H9 (cell line): ENCODE measurements at regions not wholly inside any gene's neighbourhood (a gene's known extent, or its start where the extent isn't known, plus 50 kb on each side); places are given as distances from the start of the nearest gene placed in this dataset.
A peak's percentile ranks its signal among the peaks of the same experiment; 100 is the strongest.

ENCODE experiments used
- DNase-seq: peaks from one replicate; pipeline ENCODE4 v3.0.0-alpha.2; 2017
- H2AFZ ChIP-seq: one replicate; pipeline ENCODE4 v1.6.1; 2013; ENCODE audit warnings: mild to moderate bottlenecking, low read length, control low read depth, moderate library complexity
- H2AK5ac ChIP-seq: 2 replicates; pipeline ENCODE4 v1.6.1; 2013; ENCODE audit warnings: low read length, control low read depth, mixed read lengths; ENCODE audit not compliant: insufficient read length
- H2BK120ac ChIP-seq: one replicate; pipeline ENCODE4 v1.6.1; 2013; ENCODE audit warnings: low read depth, mild to moderate bottlenecking, low read length, control low read depth, inconsistent platforms; ENCODE audit not compliant: poor library complexity, severe bottlenecking
- H2BK12ac ChIP-seq: 2 replicates; pipeline ENCODE4 v1.6.1; 2013; ENCODE audit warnings: low read length, control low read depth, mixed read lengths, low read depth; ENCODE audit not compliant: insufficient read length
- H2BK15ac ChIP-seq: 2 replicates; pipeline ENCODE4 v1.6.1; 2013; ENCODE audit warnings: low read depth, low read length, control low read depth
- H2BK20ac ChIP-seq: one replicate; pipeline ENCODE4 v1.6.1; 2013; ENCODE audit warnings: low read depth, mild to moderate bottlenecking, low read length, control low read depth, inconsistent platforms; ENCODE audit not compliant: poor library complexity, severe bottlenecking
- H2BK5ac ChIP-seq: 2 replicates; pipeline ENCODE4 v1.6.1; 2013; ENCODE audit warnings: low read length, control low read depth, mixed read lengths; ENCODE audit not compliant: insufficient read length
- H3K14ac ChIP-seq: 2 replicates; pipeline ENCODE4 v1.6.1; 2013; ENCODE audit warnings: low read length, control low read depth; ENCODE audit not compliant: insufficient read depth
- H3K18ac ChIP-seq: 2 replicates; pipeline ENCODE4 v1.6.1; 2013; ENCODE audit warnings: low read depth, mild to moderate bottlenecking, mixed read lengths, low read length, control low read depth; ENCODE audit not compliant: insufficient read length
- H3K23ac ChIP-seq: 2 replicates; pipeline ENCODE4 v1.6.1; 2013; ENCODE audit warnings: low read length, control low read depth, mixed read lengths, low read depth; ENCODE audit not compliant: insufficient read length
- H3K23me2 ChIP-seq: 2 replicates; pipeline ENCODE4 v1.6.1; 2013; ENCODE audit warnings: low read depth, mild to moderate bottlenecking, mixed read lengths, low read length, control low read depth; ENCODE audit not compliant: insufficient read length, poor library complexity, severe bottlenecking
- H3K27ac ChIP-seq: 2 replicates; pipeline ENCODE4 v1.5.1; 2013; ENCODE audit warnings: low read length, control low read depth, mixed read lengths, low read depth; ENCODE audit not compliant: insufficient read length
- H3K27me3 ChIP-seq: 2 replicates; pipeline ENCODE4 v1.6.1; 2013; ENCODE audit warnings: low read length, control low read depth, inconsistent platforms; ENCODE audit not compliant: insufficient read depth
- H3K4ac ChIP-seq: 2 replicates; pipeline ENCODE4 v1.6.1; 2013; ENCODE audit warnings: low read depth, mild to moderate bottlenecking, control low read depth, inconsistent platforms, low read length, moderate library complexity
- H3K4me1 ChIP-seq: 2 replicates; pipeline ENCODE4 v1.6.1; 2013; ENCODE audit warnings: low read length, control low read depth, inconsistent platforms; ENCODE audit not compliant: insufficient read depth
- H3K4me2 ChIP-seq: 2 replicates; pipeline ENCODE4 v1.6.1; 2013; ENCODE audit warnings: low read length, control low read depth, mixed read lengths; ENCODE audit not compliant: insufficient read length, insufficient read depth
- H3K56ac ChIP-seq: 2 replicates; pipeline ENCODE4 v1.6.1; 2013; ENCODE audit warnings: low read depth, mild to moderate bottlenecking, mixed read lengths, low read length, control low read depth; ENCODE audit not compliant: insufficient read length
- H3K79me1 ChIP-seq: 2 replicates; pipeline ENCODE4 v1.6.1; 2013; ENCODE audit warnings: low read depth, mild to moderate bottlenecking, moderate library complexity, low read length, control low read depth, inconsistent platforms; ENCODE audit not compliant: insufficient read depth, poor library complexity, severe bottlenecking
- H3K79me2 ChIP-seq: 2 replicates; pipeline ENCODE4 v1.6.1; 2013; ENCODE audit warnings: low read length, control low read depth, inconsistent platforms; ENCODE audit not compliant: insufficient read depth
- H3K9ac ChIP-seq: 2 replicates; pipeline ENCODE4 v1.6.1; 2013; ENCODE audit warnings: low read length, control low read depth, mixed read lengths; ENCODE audit not compliant: insufficient read length; ENCODE audit errors: extremely low read depth
- H3K9me3 ChIP-seq: one replicate; pipeline ENCODE4 v1.6.1; 2013; ENCODE audit warnings: low read depth, low read length, inconsistent platforms; ENCODE audit not compliant: control insufficient read depth
- H3T11ph ChIP-seq: one replicate; pipeline ENCODE4 v1.6.1; 2013; ENCODE audit warnings: mild to moderate bottlenecking, low read length, control low read depth, inconsistent platforms
- H4K20me1 ChIP-seq: one replicate; pipeline ENCODE4 v1.6.1; 2013; ENCODE audit not compliant: control insufficient read depth, insufficient read length, insufficient read depth
- H4K5ac ChIP-seq: 2 replicates; pipeline ENCODE4 v1.6.1; 2013; ENCODE audit warnings: low read depth, mild to moderate bottlenecking, mixed read lengths, low read length, control low read depth; ENCODE audit not compliant: insufficient read length
- H4K8ac ChIP-seq: replicated peaks from 2 replicates; pipeline ENCODE4 v1.6.1; 2013; ENCODE audit warnings: low read length, control low read depth, mixed read lengths, low read depth; ENCODE audit not compliant: insufficient read length
- H4K91ac ChIP-seq: 2 replicates; pipeline ENCODE4 v1.6.1; 2013; ENCODE audit warnings: low read depth, mild to moderate bottlenecking, moderate library complexity, mixed read lengths, low read length, control low read depth; ENCODE audit not compliant: insufficient read length
- H3K27ac Mint-ChIP-seq, 3 experiments: 2 replicates in 2 of 3; 3 replicates in 1 of 3; pipeline ENCODE4 v1.8.0; 2020 to 2021; ENCODE audit warnings: mixed read lengths in 3 of 3, mild to moderate bottlenecking in 1 of 3, moderate library complexity in 1 of 3
- H3K27me3 Mint-ChIP-seq: 2 replicates; pipeline ENCODE4 v1.8.0; 2021; ENCODE audit warnings: low read depth, mild to moderate bottlenecking, moderate library complexity, mixed read lengths
- H3K36me3 Mint-ChIP-seq, 3 experiments: 2 replicates in 2 of 3; 3 replicates in 1 of 3; pipeline ENCODE4 v1.8.0; 2020 to 2021; ENCODE audit warnings: low read depth in 3 of 3, mixed read lengths in 3 of 3; ENCODE audit not compliant: insufficient read depth in 1 of 3
- H3K4me1 Mint-ChIP-seq, 2 experiments: 2 replicates each; pipeline ENCODE4 v1.8.0; 2020; ENCODE audit warnings: mixed read lengths in 2 of 2
- H3K4me3 Mint-ChIP-seq, 2 experiments: 2 replicates in 1 of 2; 3 replicates in 1 of 2; pipeline ENCODE4 v1.8.0; 2020 to 2021; ENCODE audit warnings: mild to moderate bottlenecking in 2 of 2, mixed read lengths in 2 of 2, moderate library complexity in 1 of 2
- H3K9me3 Mint-ChIP-seq, 2 experiments: 2 replicates in 1 of 2; 3 replicates in 1 of 2; pipeline ENCODE4 v1.8.0; 2020; ENCODE audit warnings: mild to moderate bottlenecking in 2 of 2, mixed read lengths in 2 of 2, moderate library complexity in 1 of 2
- WGBS: extraction: QIAGEN DNeasy Blood & Tissue Kit; methylation state at CpG from one replicate; pipeline ENCODE4 v1.1.7; 2013; ENCODE audit warnings: missing lambda C conversion rate, low lambda C conversion rate, mixed read lengths; ENCODE audit not compliant: insufficient read length; ENCODE audit errors: extremely low coverage; 5-methylcytosine and 5-hydroxymethylcytosine counted together
- TF ChIP-seq, protein P1 (sequence below): fragments of 200-600 bp; sonication (generic); conservative IDR thresholded peaks from 3 replicates; pipeline ENCODE4 v1.8.0; 2021; ENCODE audit warnings: antibody characterized with exemption, mild to moderate bottlenecking

DNA sequence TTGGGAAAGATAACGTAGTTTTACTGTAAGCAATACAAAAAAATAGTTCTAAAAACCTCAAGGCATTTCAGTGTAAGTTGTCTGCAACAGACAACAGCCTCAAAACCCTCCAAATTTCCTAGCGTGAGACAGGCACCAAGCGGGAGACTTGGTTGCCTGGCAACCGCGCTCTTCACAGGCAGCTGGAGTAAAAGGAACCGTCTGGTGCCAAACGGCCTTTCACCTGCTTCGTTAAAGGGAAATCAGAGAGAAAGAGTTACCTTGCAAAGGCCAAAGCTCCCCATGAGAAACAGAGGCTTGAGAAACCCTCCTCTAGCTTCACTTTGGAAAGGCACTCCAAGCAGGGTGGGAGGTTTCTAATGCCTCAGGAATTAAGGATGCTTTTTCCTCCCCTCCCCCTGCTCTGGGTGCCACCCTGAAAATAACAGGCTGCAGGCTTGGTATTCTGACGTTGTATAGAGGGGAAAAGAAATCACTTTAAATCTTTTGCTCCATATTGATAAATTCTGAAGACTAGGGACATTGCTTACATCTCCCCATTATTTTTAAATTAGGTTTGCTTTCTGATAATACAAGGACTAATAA is 129.7 kb upstream of the UFL1 start:
- Histone ChIP-seq H3K14ac (no peak overlapping the region), H3K23me2 (no peaks in the 10 kb centered on the region), H2AFZ (no peak overlapping the region), H3K56ac (no peak overlapping the region), H3K4me1 (no peaks in the 10 kb centered on the region), H3K4me2 (no peak overlapping the region), H3K23ac (no peak overlapping the region), H4K20me1 (no peaks in the 10 kb centered on the region), H3K79me1 (no peaks in the 10 kb centered on the region), H3K27ac (no peak overlapping the region), H3K9ac (no peak overlapping the region), H3K27me3 (no peaks in the 10 kb centered on the region), H4K8ac (no peak overlapping the region), H2BK20ac (no peak overlapping the region), H2AK5ac (no peak overlapping the region), H2BK12ac (no peak overlapping the region), H2BK15ac (no peak overlapping the region), H4K91ac (no peak overlapping the region), H2BK5ac (no peak overlapping the region), H4K5ac (no peak overlapping the region), H3K18ac (no peak overlapping the region), H3K9me3 (no peaks in the 10 kb centered on the region), H3K4ac (no peak overlapping the region), H2BK120ac (no peak overlapping the region), H3T11ph (no peak overlapping the region), H3K79me2 (no peaks in the 10 kb centered on the region)
- WGBS: no CpG with 5 or more reads among the region's 9 CpGs
- Mint-ChIP-seq H3K4me3 (peak overlapping the region in 1 of 2 experiments; percentile 58; a peak in 3 of 5 replicates), H3K9me3 (no peaks in the 10 kb centered on the region), H3K4me1 (peaks cover 16 to 26% of the 10 kb centered on the region in 2 experiments), H3K36me3 (no peaks in the 10 kb centered on the region), H3K27me3 (no peaks in the 10 kb centered on the region), H3K27ac (peak overlapping the region in 2 of 3 experiments; percentile 86 to 89; a peak in 5 of 7 replicates)
- DNase-seq: peak; percentile 86
- TF ChIP-seq, protein P1, sequence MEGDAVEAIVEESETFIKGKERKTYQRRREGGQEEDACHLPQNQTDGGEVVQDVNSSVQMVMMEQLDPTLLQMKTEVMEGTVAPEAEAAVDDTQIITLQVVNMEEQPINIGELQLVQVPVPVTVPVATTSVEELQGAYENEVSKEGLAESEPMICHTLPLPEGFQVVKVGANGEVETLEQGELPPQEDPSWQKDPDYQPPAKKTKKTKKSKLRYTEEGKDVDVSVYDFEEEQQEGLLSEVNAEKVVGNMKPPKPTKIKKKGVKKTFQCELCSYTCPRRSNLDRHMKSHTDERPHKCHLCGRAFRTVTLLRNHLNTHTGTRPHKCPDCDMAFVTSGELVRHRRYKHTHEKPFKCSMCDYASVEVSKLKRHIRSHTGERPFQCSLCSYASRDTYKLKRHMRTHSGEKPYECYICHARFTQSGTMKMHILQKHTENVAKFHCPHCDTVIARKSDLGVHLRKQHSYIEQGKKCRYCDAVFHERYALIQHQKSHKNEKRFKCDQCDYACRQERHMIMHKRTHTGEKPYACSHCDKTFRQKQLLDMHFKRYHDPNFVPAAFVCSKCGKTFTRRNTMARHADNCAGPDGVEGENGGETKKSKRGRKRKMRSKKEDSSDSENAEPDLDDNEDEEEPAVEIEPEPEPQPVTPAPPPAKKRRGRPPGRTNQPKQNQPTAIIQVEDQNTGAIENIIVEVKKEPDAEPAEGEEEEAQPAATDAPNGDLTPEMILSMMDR: no peak
